Parathyroid adenoma (tissue), 2 donors: ENCODE measurements at regions not wholly inside any gene's neighbourhood (a gene's known extent, or its start where the extent isn't known, plus 50 kb on each side); places are given as distances from the start of the nearest gene placed in this dataset.

Experiments used
- H2AFZ ChIP-seq: fragments of 300-600 bp; sonication (generic); one replicate; pipeline ENCODE4 v1.7.0; 2017; ENCODE audit warnings: antibody characterized with exemption, mild to moderate bottlenecking
- H3K27ac ChIP-seq: fragments of 300-600 bp; sonication (generic); one replicate; pipeline ENCODE4 v1.7.0; 2017
- H3K27me3 ChIP-seq: fragments of 300-600 bp; sonication (generic); one replicate; pipeline ENCODE4 v1.7.0; 2017; ENCODE audit warnings: low read length; ENCODE audit not compliant: control insufficient read depth, insufficient read depth
- H3K36me3 ChIP-seq: fragments of 300-600 bp; sonication (generic); one replicate; pipeline ENCODE4 v1.7.0; 2017; ENCODE audit warnings: low read length; ENCODE audit not compliant: control insufficient read depth, insufficient read depth
- H3K4me1 ChIP-seq: fragments of 300-600 bp; sonication (generic); one replicate; pipeline ENCODE4 v1.7.0; 2017; ENCODE audit warnings: control low read depth
- H3K4me2 ChIP-seq: fragments of 300-600 bp; sonication (generic); one replicate; pipeline ENCODE4 v1.7.0; 2017; ENCODE audit warnings: low read length
- H3K4me3 ChIP-seq: fragments of 300-600 bp; sonication (generic); one replicate; pipeline ENCODE4 v1.7.0; 2017; ENCODE audit warnings: low read depth, low read length
- H3K79me2 ChIP-seq: fragments of 300-600 bp; sonication (generic); one replicate; pipeline ENCODE4 v1.7.0; 2017; ENCODE audit warnings: control low read depth
- H3K9ac ChIP-seq: fragments of 300-600 bp; sonication (generic); one replicate; pipeline ENCODE4 v1.7.0; 2017; ENCODE audit warnings: mild to moderate bottlenecking
- H3K9me3 ChIP-seq: fragments of 300-600 bp; sonication (generic); one replicate; pipeline ENCODE4 v1.7.0; 2017; ENCODE audit warnings: low read length; ENCODE audit not compliant: control insufficient read depth
- TF ChIP-seq, protein P1 (sequence below): fragments of 300-600 bp; sonication (generic); IDR thresholded peaks from one replicate; pipeline ENCODE4 v1.7.0; 2017; ENCODE audit warnings: antibody characterized with exemption, mild to moderate bottlenecking
- donor health status: primary hyperparathyroidism.

DNA sequence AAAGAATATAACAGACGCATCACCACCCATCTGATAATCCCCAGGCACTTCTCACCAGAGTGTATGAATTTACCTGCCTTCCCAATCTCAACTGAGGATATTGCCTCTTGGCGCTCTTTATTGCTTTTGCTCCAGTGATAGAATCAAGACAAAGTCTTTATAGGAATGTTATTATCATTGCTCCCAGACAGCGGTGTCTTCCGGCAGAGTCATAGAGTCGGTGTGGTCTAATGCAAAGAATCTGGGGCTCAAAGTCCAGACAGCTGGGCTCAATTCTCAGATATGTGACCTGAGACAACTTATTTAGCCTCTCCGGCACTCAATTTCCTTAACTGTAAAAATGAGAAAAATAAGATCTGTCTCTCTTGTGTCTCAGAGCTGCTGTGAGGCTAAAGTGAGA lies 106.1 kb upstream of the PAK3 start:
- Histone ChIP-seq H3K4me3 (no peak overlapping the region), H3K27me3 (no peaks in the 10 kb centered on the region), H3K4me1 (no peaks in the 10 kb centered on the region), H3K4me2 (no peak overlapping the region), H3K79me2 (no peaks in the 10 kb centered on the region), H3K9ac (no peak overlapping the region), H3K36me3 (no peaks in the 10 kb centered on the region), H3K9me3 (no peaks in the 10 kb centered on the region), H3K27ac (no peak overlapping the region), H2AFZ (no peak overlapping the region)
- TF ChIP-seq, protein P1, sequence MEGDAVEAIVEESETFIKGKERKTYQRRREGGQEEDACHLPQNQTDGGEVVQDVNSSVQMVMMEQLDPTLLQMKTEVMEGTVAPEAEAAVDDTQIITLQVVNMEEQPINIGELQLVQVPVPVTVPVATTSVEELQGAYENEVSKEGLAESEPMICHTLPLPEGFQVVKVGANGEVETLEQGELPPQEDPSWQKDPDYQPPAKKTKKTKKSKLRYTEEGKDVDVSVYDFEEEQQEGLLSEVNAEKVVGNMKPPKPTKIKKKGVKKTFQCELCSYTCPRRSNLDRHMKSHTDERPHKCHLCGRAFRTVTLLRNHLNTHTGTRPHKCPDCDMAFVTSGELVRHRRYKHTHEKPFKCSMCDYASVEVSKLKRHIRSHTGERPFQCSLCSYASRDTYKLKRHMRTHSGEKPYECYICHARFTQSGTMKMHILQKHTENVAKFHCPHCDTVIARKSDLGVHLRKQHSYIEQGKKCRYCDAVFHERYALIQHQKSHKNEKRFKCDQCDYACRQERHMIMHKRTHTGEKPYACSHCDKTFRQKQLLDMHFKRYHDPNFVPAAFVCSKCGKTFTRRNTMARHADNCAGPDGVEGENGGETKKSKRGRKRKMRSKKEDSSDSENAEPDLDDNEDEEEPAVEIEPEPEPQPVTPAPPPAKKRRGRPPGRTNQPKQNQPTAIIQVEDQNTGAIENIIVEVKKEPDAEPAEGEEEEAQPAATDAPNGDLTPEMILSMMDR = no peak

DNA sequence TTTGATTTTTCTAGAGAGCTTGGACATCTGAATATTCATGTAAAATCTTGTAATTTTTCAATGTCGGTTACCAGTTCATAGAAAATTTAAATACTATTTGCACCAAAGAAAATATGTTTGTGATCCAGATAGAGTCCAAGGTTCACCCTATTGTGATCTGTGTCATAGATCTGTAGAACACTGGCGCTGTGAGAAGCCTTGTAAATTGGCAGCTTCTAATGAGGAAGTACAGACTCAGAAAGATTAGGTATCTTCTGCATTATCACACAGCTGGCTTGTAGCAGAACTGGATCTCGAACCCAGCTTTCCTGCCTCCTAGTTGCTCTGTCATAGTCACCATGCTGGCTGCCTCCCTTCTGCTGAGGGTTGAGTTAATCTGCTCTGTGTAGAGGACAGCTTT lies 106.5 kb upstream of the PAK3 start:
- Histone ChIP-seq H3K36me3 (no peaks in the 10 kb centered on the region), H3K79me2 (no peaks in the 10 kb centered on the region), H3K9me3 (no peaks in the 10 kb centered on the region), H3K4me2 (no peak overlapping the region), H3K4me3 (no peak overlapping the region), H2AFZ (no peak overlapping the region), H3K9ac (no peak overlapping the region), H3K27ac (no peak overlapping the region), H3K4me1 (no peaks in the 10 kb centered on the region), H3K27me3 (no peaks in the 10 kb centered on the region)
- TF ChIP-seq, protein P1 = no peak

DNA sequence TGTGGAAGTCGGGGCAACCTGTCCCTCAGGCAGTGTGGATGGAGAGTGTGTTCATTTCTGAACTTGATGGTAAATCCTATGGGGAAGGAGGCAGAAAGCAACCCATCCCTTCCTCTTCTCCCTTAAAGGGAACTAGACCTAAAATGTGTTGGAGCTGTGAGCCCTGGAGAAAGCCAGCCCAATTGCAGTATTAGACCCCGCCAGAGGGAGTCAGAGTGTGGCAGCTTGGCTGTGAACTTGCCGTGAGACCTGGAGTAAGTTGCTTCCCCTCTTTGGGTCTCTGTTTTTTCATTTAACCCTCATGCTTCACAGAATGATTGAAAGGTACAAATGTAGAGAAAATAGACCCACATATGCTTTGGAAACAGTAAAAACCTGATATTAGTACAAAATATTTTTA lies 108.7 kb upstream of the PAK3 start:
- H3K4me1 ChIP-seq = no peaks in the 10 kb centered on the region
- H3K4me3 ChIP-seq = no peak overlapping the region
- H3K27ac ChIP-seq = no peak overlapping the region
- H3K27me3 ChIP-seq = no peaks in the 10 kb centered on the region
- H3K36me3 ChIP-seq = no peaks in the 10 kb centered on the region
- H3K4me2 ChIP-seq = no peak overlapping the region
- no peaks in the 10 kb centered on the region for H3K79me2 ChIP-seq
- H3K9ac ChIP-seq = no peak overlapping the region
- TF ChIP-seq, protein P1 = no peak
- H3K9me3 ChIP-seq = no peaks in the 10 kb centered on the region
- H2AFZ ChIP-seq = no peak overlapping the region

DNA sequence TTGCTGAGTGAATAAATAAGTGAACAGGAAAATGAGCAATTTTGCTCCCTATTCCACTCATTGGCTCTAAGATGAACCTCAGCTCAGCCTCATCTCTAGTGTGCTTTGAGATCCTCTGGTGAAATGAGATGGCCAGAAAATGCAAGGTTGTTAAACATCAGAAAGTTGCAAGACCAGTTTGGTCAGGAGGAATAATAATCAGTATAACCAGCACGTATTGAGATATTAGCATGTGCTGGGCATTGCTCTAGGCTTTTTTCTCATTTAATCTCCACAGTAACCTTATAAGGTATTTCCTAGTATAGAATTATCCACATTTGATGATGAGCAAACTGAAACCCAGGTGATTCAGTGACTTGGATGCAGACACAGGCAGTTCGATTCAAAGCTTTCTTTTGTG lies 110.5 kb upstream of the PAK3 start:
- Histone ChIP-seq H3K4me2 (no peak overlapping the region), H3K9me3 (no peaks in the 10 kb centered on the region), H3K36me3 (no peaks in the 10 kb centered on the region), H3K27ac (no peak overlapping the region), H3K27me3 (no peaks in the 10 kb centered on the region), H3K9ac (no peak overlapping the region), H3K4me3 (no peak overlapping the region), H3K4me1 (no peaks in the 10 kb centered on the region), H2AFZ (no peak overlapping the region), H3K79me2 (no peaks in the 10 kb centered on the region)
- TF ChIP-seq, protein P1 = no peak

DNA sequence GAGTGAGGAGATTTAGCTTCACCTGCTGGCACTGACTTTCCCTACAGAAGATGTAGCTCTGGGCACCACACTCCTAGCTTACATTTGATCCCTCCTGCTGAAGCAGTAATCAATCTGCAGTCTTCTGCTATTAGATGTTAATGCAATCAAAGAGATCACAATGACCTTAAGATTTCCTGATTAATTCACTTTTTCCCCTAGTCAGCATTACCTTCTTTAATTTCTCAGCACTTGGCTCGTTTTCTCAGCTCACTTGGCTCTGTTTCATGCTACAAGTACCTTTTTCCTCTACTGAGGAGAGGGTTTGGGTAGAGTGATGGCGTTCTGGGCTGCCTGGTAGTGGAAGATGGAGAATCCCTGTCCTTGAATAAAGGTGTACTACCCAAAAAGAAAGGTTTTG lies 113.0 kb upstream of the PAK3 start:
- Histone ChIP-seq H3K27me3 (no peaks in the 10 kb centered on the region), H3K4me2 (no peak overlapping the region), H3K9me3 (no peaks in the 10 kb centered on the region), H3K27ac (no peak overlapping the region), H2AFZ (no peak overlapping the region), H3K4me3 (no peak overlapping the region), H3K79me2 (no peaks in the 10 kb centered on the region), H3K4me1 (no peaks in the 10 kb centered on the region), H3K9ac (no peak overlapping the region), H3K36me3 (no peaks in the 10 kb centered on the region)
- TF ChIP-seq, protein P1 = no peak
